ENCODE measurements at regions not wholly inside any gene's neighbourhood (a gene's known extent, or its start where the extent isn't known, plus 50 kb on each side); places are given as distances from the start of the nearest gene placed in this dataset.

- ChIA-PET POLR2A (no interaction called here), CTCF (no interaction called here)
- H3K4me3 ChIP-seq (ENCODE audit: low read depth in 2 of 2, low read length in 2 of 2), result no peak overlapping the region
- ATAC-seq (no peak), DNase-seq (ENCODE audit: low read depth, low spot score) (no peak)
- no TSS peak for BruUV-seq (replicated peaks)
- intact Hi-C loops (cut with micrococcal nuclease; ENCODE audit: unreplicated experiment), result no loop called here
- H3K36me3 ChIP-seq (ENCODE audit: control insufficient read depth, insufficient read depth, low read length), result no peaks in the 10 kb centered on the region
- no peaks in the 10 kb centered on the region for H3K4me1 ChIP-seq (ENCODE audit: control insufficient read depth, insufficient read depth, low read length)
- TF ChIP-seq TCF7L2 (IDR thresholded peaks at IDR 0.05; ENCODE audit: low read depth, low read length), result no peak
- TF ChIP-seq SIN3A (IDR thresholded peaks at IDR 0.05; ENCODE audit: borderline replicate concordance, insufficient read depth, low read depth, low read length), result no peak
- TF ChIP-seq POLR2AphosphoS5 (IDR thresholded peaks at IDR 0.05; ENCODE audit: low read depth, low read length), result no peak
- no peak for TF ChIP-seq CTCF (IDR thresholded peaks at IDR 0.05)
- TF ChIP-seq, protein P1, sequence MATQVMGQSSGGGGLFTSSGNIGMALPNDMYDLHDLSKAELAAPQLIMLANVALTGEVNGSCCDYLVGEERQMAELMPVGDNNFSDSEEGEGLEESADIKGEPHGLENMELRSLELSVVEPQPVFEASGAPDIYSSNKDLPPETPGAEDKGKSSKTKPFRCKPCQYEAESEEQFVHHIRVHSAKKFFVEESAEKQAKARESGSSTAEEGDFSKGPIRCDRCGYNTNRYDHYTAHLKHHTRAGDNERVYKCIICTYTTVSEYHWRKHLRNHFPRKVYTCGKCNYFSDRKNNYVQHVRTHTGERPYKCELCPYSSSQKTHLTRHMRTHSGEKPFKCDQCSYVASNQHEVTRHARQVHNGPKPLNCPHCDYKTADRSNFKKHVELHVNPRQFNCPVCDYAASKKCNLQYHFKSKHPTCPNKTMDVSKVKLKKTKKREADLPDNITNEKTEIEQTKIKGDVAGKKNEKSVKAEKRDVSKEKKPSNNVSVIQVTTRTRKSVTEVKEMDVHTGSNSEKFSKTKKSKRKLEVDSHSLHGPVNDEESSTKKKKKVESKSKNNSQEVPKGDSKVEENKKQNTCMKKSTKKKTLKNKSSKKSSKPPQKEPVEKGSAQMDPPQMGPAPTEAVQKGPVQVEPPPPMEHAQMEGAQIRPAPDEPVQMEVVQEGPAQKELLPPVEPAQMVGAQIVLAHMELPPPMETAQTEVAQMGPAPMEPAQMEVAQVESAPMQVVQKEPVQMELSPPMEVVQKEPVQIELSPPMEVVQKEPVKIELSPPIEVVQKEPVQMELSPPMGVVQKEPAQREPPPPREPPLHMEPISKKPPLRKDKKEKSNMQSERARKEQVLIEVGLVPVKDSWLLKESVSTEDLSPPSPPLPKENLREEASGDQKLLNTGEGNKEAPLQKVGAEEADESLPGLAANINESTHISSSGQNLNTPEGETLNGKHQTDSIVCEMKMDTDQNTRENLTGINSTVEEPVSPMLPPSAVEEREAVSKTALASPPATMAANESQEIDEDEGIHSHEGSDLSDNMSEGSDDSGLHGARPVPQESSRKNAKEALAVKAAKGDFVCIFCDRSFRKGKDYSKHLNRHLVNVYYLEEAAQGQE (IDR thresholded peaks at IDR 0.05; ENCODE audit: insufficient read depth in 1 of 2, low read depth in 2 of 2, low read length in 1 of 2), result no peak
- no peaks in the 10 kb centered on the region for H3K9me3 ChIP-seq (ENCODE audit: control insufficient read depth, insufficient read depth, low read depth, low read length)
- H3K27ac ChIP-seq (ENCODE audit: low read length), result no peak overlapping the region
- no peaks in the 10 kb centered on the region for H3K27me3 ChIP-seq (ENCODE audit: control insufficient read depth, insufficient read depth, low read length)
- in situ Hi-C loops (cut with HindIII; ENCODE audit: low pct_unique_long_range_greater_than_20kb, low sequenced_read_pairs), result no loop called here
These were observed 90.0 kb upstream of the NAALADL2 start for GRCh38 chr3:174769171-174769570.

- TF ChIP-seq TCF7L2 (IDR thresholded peaks at IDR 0.05; ENCODE audit: low read depth, low read length) (no peak), POLR2AphosphoS5 (IDR thresholded peaks at IDR 0.05; ENCODE audit: low read depth, low read length) (no peak), SIN3A (IDR thresholded peaks at IDR 0.05; ENCODE audit: borderline replicate concordance, insufficient read depth, low read depth, low read length) (no peak)
- TF ChIP-seq, protein P1 (IDR thresholded peaks at IDR 0.05; ENCODE audit: insufficient read depth in 1 of 2, low read depth in 2 of 2, low read length in 1 of 2), result no peak
- H3K36me3 ChIP-seq (ENCODE audit: control insufficient read depth, insufficient read depth, low read length), result no peaks in the 10 kb centered on the region
- no peak overlapping the region for H3K4me3 ChIP-seq (ENCODE audit: low read depth in 2 of 2, low read length in 2 of 2)
- no peak for ATAC-seq
- ChIA-PET CTCF (no interaction called here), POLR2A (no interaction called here)
- no peaks in the 10 kb centered on the region for H3K4me1 ChIP-seq (ENCODE audit: control insufficient read depth, insufficient read depth, low read length)
- no peaks in the 10 kb centered on the region for H3K9me3 ChIP-seq (ENCODE audit: control insufficient read depth, insufficient read depth, low read depth, low read length)
- no TSS peak for BruUV-seq (replicated peaks)
- H3K27me3 ChIP-seq (ENCODE audit: control insufficient read depth, insufficient read depth, low read length), result no peaks in the 10 kb centered on the region
- H3K27ac ChIP-seq (ENCODE audit: low read length), result no peak overlapping the region
- in situ Hi-C loops (cut with HindIII; ENCODE audit: low pct_unique_long_range_greater_than_20kb, low sequenced_read_pairs) (no loop called here), intact Hi-C loops (cut with micrococcal nuclease; ENCODE audit: unreplicated experiment) (no loop called here)
- no peak for DNase-seq (ENCODE audit: low read depth, low spot score)
These were observed 83.5 kb upstream of the NAALADL2 start for GRCh38 chr3:174775603-174776002.
